NT2/D1 (cell line): ENCODE measurements at regions not wholly inside any gene's neighbourhood (a gene's known extent, or its start where the extent isn't known, plus 50 kb on each side); places are given as distances from the start of the nearest gene placed in this dataset.

Experiments
- SUZ12 ChIP-seq: IDR thresholded peaks from 2 replicates; pipeline ENCODE4 v1.6.1; 2011; ENCODE audit not compliant: insufficient read length, insufficient read depth; ENCODE audit errors: extremely low read depth
- YY1 ChIP-seq: IDR thresholded peaks from 2 replicates; pipeline ENCODE4 v1.6.1; 2011; ENCODE audit not compliant: insufficient read length, insufficient read depth
- ZNF274 ChIP-seq: IDR thresholded peaks from 2 replicates; pipeline ENCODE4 v1.6.1; 2011; ENCODE audit warnings: mild to moderate bottlenecking, low read depth, low read length

DNA sequence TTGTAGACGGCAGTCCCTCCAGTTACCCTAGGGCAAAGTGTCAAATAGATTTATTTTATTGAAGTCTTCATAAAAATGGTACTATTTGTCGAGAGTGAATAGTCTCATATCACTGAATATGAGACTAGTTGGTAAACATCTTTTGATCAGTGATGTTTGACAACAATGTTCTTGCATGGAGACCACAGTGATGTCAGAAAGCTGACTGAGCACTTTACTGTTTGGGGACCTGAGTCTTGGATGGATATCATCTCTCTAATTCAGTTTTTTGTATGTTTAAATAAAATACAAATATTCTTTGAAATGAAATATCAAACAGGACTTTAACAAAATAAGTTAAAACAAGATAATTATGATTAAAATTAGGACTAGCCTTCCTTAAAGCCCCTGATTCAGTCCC, 1315.4 kb upstream of the NRXN1 start:
- no peak for TF ChIP-seq ZNF274
- no peak for TF ChIP-seq SUZ12
- no peak for TF ChIP-seq YY1
